ENCODE measurements at regions not wholly inside any gene's neighbourhood (a gene's known extent, or its start where the extent isn't known, plus 50 kb on each side); places are given as distances from the start of the nearest gene placed in this dataset.

DNA sequence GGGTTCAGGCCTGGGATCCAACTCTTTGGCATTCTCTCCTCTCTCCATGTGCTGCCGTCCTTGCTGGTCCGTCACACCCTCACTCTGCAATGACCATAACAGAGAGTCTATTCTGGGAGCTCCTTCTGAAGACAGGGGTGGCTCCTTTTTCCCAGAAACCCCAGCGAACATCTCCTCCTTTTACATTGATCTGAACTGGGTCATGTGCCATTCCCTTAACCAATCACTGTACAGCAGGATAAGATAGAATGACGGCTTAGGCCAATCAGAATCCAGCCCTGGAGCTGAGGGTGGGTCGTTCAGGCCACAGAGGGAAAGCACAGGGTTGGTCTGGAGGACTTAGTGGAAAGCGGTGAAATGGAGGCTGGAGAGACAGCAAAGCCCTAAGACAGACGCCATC, 740.1 kb downstream of the MATN1 start:
- TF ChIP-seq EGR1 (IDR thresholded peaks at IDR 0.05; ENCODE audit: low read depth in 2 of 2) (no peak), TAF1 (conservative IDR thresholded peaks at IDR 0.05) (no peak), GABPA (IDR thresholded peaks at IDR 0.05 in 1 of 2, conservative IDR thresholded peaks at IDR 0.05 in 1 of 2) (no peak), YY1 (IDR thresholded peaks at IDR 0.05) (no peak)
- TF ChIP-seq, protein P1, sequence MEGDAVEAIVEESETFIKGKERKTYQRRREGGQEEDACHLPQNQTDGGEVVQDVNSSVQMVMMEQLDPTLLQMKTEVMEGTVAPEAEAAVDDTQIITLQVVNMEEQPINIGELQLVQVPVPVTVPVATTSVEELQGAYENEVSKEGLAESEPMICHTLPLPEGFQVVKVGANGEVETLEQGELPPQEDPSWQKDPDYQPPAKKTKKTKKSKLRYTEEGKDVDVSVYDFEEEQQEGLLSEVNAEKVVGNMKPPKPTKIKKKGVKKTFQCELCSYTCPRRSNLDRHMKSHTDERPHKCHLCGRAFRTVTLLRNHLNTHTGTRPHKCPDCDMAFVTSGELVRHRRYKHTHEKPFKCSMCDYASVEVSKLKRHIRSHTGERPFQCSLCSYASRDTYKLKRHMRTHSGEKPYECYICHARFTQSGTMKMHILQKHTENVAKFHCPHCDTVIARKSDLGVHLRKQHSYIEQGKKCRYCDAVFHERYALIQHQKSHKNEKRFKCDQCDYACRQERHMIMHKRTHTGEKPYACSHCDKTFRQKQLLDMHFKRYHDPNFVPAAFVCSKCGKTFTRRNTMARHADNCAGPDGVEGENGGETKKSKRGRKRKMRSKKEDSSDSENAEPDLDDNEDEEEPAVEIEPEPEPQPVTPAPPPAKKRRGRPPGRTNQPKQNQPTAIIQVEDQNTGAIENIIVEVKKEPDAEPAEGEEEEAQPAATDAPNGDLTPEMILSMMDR (IDR thresholded peaks at IDR 0.05; ENCODE audit: low read depth, low read length, missing input control), result no peak
- TF ChIP-seq, protein P2, sequence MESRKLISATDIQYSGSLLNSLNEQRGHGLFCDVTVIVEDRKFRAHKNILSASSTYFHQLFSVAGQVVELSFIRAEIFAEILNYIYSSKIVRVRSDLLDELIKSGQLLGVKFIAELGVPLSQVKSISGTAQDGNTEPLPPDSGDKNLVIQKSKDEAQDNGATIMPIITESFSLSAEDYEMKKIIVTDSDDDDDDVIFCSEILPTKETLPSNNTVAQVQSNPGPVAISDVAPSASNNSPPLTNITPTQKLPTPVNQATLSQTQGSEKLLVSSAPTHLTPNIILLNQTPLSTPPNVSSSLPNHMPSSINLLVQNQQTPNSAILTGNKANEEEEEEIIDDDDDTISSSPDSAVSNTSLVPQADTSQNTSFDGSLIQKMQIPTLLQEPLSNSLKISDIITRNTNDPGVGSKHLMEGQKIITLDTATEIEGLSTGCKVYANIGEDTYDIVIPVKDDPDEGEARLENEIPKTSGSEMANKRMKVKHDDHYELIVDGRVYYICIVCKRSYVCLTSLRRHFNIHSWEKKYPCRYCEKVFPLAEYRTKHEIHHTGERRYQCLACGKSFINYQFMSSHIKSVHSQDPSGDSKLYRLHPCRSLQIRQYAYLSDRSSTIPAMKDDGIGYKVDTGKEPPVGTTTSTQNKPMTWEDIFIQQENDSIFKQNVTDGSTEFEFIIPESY (IDR thresholded peaks at IDR 0.05), result no peak
